GM18505 (cell line): ENCODE measurements at regions not wholly inside any gene's neighbourhood (a gene's known extent, or its start where the extent isn't known, plus 50 kb on each side); places are given as distances from the start of the nearest gene placed in this dataset.
A peak's percentile ranks its signal among the peaks of the same experiment; 100 is the strongest.

ENCODE experiments used
- ATAC-seq: cut with Tn5 transposase; IDR thresholded peaks from one replicate; pipeline ENCODE4 v1.9.1; 2021; ENCODE audit not compliant: unreplicated experiment
- POLR2A ChIP-seq: IDR thresholded peaks from 4 replicates; pipeline ENCODE4 v1.6.1; 2011; ENCODE audit warnings: borderline replicate concordance; ENCODE audit not compliant: insufficient read depth, insufficient read length; ENCODE audit errors: extremely low read depth

GRCh38 chr6:121748850-121749249 is 313.4 kb downstream of the GJA1 start:
- TF ChIP-seq POLR2A: no peak
- no peak for ATAC-seq

GRCh38 chr6:121755485-121755884 is 320.0 kb downstream of the GJA1 start:
- no peak for TF ChIP-seq POLR2A
- no peak for ATAC-seq

- no peak for ATAC-seq
- TF ChIP-seq POLR2A: no peak
Observed at GRCh38 chr6:121756666-121757065, 321.2 kb downstream of the GJA1 start.

GRCh38 chr6:121759370-121759769 is 323.9 kb downstream of the GJA1 start:
- TF ChIP-seq POLR2A: no peak
- no peak for ATAC-seq

GRCh38 chr6:121760191-121760590 is 324.7 kb downstream of the GJA1 start:
- ATAC-seq: no peak

GRCh38 chr6:121760745-121761144 is 325.3 kb downstream of the GJA1 start:
- no peak for TF ChIP-seq POLR2A
- no peak for ATAC-seq

More at GRCh38 chr6:121760191-121760590, 324.7 kb downstream of the GJA1 start:
- no peak for TF ChIP-seq POLR2A

- TF ChIP-seq POLR2A: no peak
- peak; percentile 82 for ATAC-seq
Observed at GRCh38 chr6:121764493-121764892, 329.0 kb downstream of the GJA1 start.

GRCh38 chr6:121765060-121765459 is 329.6 kb downstream of the GJA1 start:
- ATAC-seq: no peak
- no peak for TF ChIP-seq POLR2A

GRCh38 chr6:121767211-121767610 is 331.8 kb downstream of the GJA1 start:
- TF ChIP-seq POLR2A: no peak
- ATAC-seq: no peak

GRCh38 chr6:121770943-121771342 is 335.5 kb downstream of the GJA1 start:
- no peak for ATAC-seq
- no peak for TF ChIP-seq POLR2A

GRCh38 chr6:121771937-121772720 is 336.7 kb downstream of the GJA1 start:
- peak; percentile 78 for ATAC-seq
- TF ChIP-seq POLR2A: no peak

- no peak for TF ChIP-seq POLR2A
- no peak for ATAC-seq
Observed at GRCh38 chr6:121776054-121776453, 340.6 kb downstream of the GJA1 start.

- TF ChIP-seq POLR2A: no peak
- no peak for ATAC-seq
Observed at GRCh38 chr6:121780325-121781321, 345.2 kb downstream of the GJA1 start.
